CD4-positive, alpha-beta T cell treated with Interleukin-15 for 4 hours (primary cell): ENCODE measurements at regions not wholly inside any gene's neighbourhood (a gene's known extent, or its start where the extent isn't known, plus 50 kb on each side); places are given as distances from the start of the nearest gene placed in this dataset.

Experiments
- DNase-seq: peaks from one replicate; pipeline ENCODE4 v3.0.0-alpha.2; 2020; ENCODE audit warnings: low spot score

DNA sequence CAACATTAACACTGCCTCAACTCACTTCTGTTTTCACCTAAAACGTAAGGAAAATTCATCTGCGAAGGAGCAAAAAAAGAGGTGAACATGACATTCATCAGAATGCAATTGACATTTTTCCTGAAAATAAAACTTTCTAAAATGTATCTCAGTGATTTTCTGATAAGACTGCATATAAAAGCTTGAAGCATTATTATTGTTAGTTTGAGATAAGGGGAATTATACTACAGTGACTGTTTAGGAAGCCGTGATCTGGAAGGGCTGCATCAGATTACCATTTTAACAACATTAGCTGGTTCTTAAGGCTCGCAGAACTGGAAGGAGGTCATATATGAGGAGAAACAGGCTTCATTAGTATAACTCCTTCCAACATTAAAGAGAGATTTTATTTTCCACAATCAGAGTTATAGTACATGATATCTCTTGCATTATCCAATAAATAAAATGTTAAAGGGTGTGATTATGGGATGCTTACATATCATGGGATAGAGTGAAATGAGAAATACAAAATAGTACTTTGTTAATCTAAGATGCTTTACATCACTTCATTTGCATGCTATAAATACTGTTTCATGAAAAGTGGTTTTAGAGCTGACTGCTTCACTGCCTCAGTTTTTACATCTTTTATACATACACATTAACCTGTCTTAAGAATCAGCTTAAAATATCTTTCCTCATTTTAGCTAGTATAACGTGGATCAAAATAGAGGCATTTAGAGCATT lies 1820.1 kb upstream of the TENM3 start:
- DNase-seq, result no peak

GRCh38 chr4:180423712-180424057 lies 1819.5 kb upstream of the TENM3 start:
- no peak for DNase-seq

DNA sequence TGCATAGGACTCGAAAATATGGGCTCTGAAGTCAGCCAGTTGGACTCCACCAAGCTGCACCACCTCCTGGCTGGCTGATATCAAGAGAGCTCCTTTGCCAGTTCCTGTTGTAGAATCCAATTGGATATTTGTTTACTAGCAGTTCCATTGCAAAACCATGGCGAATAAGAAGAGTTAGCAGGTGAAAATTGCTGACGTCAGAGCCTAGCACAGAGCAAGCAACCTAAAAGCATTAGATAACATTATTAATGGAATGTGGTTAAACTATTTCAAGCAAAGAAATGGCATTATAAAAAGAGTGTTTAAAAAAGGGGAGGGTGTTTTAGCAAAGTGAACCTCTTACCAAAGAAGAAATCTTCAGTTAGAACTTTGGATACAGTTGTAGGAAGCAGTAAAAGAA lies 1816.3 kb upstream of the TENM3 start:
- DNase-seq, result no peak

GRCh38 chr4:180430283-180430682 lies 1812.9 kb upstream of the TENM3 start:
- no peak for DNase-seq

- DNase-seq, result no peak
Observed at GRCh38 chr4:180434131-180434895, 1808.9 kb upstream of the TENM3 start.

GRCh38 chr4:180436361-180436760 lies 1806.8 kb upstream of the TENM3 start:
- DNase-seq, result no peak

GRCh38 chr4:180437601-180438000 lies 1805.6 kb upstream of the TENM3 start:
- DNase-seq, result no peak

DNA sequence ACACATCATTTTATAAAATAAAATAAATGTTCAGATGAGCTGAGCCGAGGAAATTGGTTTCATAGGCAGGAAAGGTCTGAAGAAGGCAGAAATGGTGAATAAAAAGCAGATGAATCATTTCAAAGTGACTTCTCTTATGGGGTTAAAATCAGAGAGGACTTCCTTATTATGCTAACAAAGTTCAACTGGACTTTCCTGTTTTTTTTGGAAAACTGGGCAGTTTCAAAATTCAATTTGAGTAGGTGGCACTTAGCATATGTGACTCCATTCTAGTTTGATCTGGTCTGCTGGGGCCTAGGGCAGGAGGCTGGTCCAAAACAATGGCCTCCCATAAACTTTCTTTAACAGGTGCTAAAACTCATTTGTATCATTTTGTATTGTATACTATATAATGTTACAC lies 1794.9 kb upstream of the TENM3 start:
- no peak for DNase-seq

GRCh38 chr4:180449395-180449956 lies 1793.7 kb upstream of the TENM3 start:
- no peak for DNase-seq

GRCh38 chr4:180455226-180455625 lies 1788.0 kb upstream of the TENM3 start:
- DNase-seq, result no peak

GRCh38 chr4:180456928-180457327 lies 1786.3 kb upstream of the TENM3 start:
- DNase-seq, result no peak

DNA sequence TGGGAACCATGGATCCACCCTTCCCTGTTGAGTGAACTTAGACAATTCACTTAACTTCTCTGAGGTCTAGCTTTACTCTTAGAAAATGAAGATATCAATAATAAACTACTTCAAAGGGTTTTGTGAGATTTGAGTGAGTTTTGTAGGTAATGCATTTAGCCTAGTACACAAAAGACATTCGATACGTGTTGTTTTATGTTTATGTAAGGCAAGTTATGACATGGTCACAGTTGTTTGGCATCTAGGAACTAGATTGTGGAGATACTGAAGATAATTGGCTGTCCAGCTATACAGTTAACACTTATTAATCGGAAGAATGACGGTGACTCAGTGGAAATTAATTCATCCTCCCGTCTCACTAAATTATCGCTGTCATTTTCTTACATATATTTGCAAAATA lies 1781.1 kb upstream of the TENM3 start:
- no peak for DNase-seq

DNA sequence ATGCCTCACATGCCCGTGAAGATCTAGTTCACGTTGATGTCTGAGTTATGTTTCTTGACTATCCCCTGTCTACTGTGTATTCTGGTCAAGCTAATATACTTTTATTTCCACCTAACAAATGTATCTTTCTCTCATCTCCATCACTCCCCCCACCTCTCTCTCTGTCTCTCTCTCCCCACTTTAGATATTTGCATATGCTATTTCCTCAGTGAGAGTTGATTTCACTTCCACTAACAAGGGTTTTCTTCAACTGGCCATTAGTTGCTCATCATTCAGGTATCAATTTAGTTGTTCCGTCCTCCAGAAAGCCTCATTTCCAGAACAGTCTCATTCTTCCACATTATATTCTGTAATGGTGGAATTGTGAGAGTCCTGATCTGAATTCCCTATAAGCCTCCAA lies 1777.8 kb upstream of the TENM3 start:
- no peak for DNase-seq

DNA sequence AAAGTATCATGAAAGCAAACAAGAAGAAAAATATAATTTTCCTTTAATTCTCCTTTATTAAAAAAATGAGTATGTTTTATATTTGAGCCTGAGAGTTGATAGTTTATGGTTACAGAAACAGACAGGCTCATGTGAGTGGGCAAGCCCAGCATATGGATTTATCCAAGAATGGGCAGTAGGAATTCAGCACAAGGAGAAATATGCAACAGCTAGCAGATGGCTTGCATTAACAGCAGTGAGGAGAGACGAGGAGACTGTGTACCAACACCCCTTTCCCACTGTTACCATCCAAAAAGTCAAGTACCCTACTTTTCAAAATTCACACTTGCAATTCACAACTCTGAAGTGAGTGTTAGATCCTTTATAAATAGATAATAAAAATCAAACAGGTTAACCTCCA lies 1760.2 kb upstream of the TENM3 start:
- DNase-seq, result no peak

DNA sequence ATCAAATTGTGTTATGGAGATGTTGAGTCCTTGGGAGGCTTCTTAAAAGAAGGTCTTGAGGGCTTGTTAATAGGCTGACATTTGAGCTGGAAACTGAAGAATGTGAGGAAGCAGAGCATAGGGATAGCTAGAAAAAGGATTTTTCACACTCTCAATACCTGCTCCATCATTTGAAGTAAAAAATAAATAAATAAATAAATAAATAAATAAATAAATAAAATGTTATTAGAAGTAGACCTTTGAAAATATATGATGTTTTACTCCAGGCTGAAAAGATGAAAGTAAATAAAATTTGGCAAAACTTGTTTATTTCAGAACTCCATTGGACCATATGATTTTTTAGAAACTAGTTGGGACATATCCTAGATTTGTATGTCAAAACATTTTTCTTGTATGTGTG lies 1757.8 kb upstream of the TENM3 start:
- no peak for DNase-seq

- no peak for DNase-seq
Observed at GRCh38 chr4:180486342-180486741, 1756.9 kb upstream of the TENM3 start.

GRCh38 chr4:180489787-180490186 lies 1753.4 kb upstream of the TENM3 start:
- no peak for DNase-seq

- DNase-seq, result no peak
Observed at GRCh38 chr4:180491210-180491609, 1752.0 kb upstream of the TENM3 start.

DNA sequence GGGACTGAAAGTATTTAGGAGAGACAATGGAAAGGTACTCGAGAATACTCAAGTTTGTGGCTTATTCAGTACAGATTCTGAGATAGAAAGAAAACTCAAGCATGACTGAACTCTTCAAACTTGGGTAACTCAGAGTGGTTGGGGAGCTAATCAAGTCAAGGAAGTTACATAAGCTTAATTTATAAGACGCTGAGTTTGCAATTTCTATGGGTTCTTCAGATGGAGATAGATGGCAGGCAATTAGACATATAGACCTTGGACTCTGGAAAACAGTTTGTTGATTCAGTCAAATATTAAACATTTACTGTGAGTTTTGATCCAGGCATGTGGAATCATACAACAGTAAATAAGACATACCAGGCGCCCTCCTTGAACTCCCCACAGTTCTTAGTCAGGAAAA lies 1749.9 kb upstream of the TENM3 start:
- DNase-seq, result no peak

DNA sequence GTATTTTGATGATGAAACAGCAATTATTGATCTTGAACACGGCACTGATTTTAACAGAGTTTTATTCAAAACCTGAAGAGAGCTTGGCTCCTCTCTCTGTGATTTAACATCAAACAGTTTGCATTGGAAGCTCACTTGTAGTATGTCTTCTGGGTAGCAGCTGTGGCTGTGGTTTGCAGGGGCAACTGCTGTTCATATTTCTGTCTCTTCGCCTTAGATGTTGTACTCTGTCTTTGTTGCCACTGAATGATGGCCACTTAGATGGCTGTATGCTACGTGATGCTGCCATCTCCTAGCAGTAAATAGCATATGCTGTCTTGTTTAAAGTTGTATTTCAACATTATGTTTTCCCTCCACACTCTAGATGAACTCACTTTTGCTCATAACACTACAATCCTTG lies 1743.0 kb upstream of the TENM3 start:
- no peak for DNase-seq

DNA sequence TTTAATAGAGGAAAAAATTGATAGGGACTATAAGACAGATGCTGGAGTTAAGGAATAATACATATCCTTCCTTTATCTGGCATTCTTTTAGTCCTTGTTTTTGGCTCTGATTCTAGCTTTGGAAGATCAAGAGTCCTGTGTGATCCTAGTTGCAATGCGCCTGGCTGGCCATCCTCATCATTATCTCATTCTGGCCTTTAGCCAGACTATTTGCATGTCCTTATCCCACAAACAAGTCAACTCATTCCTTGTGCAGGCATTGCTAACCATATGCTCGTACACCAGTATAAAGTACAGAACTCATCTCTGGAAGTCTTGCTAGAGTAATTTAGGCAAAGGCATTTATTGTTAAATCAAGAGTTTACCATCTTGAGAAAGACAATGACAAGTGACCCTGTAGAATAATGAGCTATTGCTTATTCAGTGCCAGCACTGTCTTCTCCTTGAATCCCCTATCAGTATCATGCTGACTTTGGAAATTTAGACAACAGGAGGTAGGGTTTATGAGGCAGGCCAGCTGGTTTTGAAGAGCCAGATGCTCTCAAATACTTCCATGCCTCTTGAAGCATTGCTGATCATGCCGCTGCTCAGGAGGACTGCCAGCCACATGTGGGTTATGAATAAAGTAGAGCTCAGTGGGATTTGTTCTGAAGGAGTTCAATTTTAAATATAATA lies 1730.3 kb upstream of the TENM3 start:
- no peak for DNase-seq

DNA sequence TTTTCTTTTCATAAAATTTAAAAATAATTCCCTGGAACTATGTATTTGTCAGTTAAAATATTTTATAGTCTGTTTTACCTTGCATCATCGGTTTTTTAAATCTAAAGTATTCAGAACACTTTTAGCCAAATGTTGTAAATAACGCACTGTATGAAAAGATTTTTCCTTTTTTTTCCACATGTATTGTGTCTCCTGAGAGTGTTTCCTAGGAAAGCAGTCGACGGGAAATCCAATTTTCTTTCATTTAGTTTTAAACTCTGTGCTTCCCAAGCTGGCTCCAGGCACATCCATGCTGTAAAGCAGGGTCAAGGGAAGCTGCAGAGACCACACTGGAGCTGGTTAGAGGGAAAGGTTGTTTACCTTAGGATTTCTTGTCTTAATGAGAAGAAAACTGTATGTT lies 1724.3 kb upstream of the TENM3 start:
- no peak for DNase-seq

DNA sequence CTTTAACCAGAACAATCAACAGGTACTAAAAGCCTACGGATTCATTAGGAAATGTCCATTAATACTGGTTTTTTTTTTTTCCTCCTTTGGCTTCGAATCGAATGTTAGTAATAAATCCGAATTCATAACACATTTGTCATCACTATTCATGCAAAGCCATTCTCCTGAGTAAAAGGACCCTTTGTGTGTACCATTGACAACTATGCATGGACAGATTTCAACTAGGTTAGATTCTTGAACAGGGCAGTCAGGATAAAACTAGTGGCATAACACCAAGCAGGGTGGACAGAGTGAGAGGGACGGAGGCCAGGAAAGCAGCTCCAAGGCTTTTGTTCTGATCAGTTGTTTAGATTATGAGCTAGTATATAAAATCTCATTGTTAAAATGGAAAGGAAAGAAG lies 1722.0 kb upstream of the TENM3 start:
- no peak for DNase-seq
